ENCODE measurements at regions not wholly inside any gene's neighbourhood (a gene's known extent, or its start where the extent isn't known, plus 50 kb on each side); places are given as distances from the start of the nearest gene placed in this dataset.

GRCh38 chr21:28773036-28773435 is 219.6 kb downstream of the LTN1 start:
- no peak for TF ChIP-seq CTCF (IDR thresholded peaks at IDR 0.05; ENCODE audit: insufficient read depth, missing control alignments)
- FAIRE-seq, result no peak
- DNase-seq (ENCODE audit: insufficient read length, low spot score), result no peak

GRCh38 chr21:28771790-28772501 is 220.7 kb downstream of the LTN1 start:
- no peak for FAIRE-seq
- TF ChIP-seq CTCF (IDR thresholded peaks at IDR 0.05; ENCODE audit: insufficient read depth, missing control alignments), result no peak

GRCh38 chr21:28770867-28771661 is 221.6 kb downstream of the LTN1 start:
- no peak for FAIRE-seq
- no peak for DNase-seq (ENCODE audit: insufficient read length, low spot score)
- no peak for TF ChIP-seq CTCF (IDR thresholded peaks at IDR 0.05; ENCODE audit: insufficient read depth, missing control alignments)

More at GRCh38 chr21:28771790-28772501, 220.7 kb downstream of the LTN1 start:
- DNase-seq (ENCODE audit: insufficient read length, low spot score), result no peak

GRCh38 chr21:28769683-28770082 is 223.0 kb downstream of the LTN1 start:
- FAIRE-seq (no peak), DNase-seq (ENCODE audit: insufficient read length, low spot score) (no peak)
- no peak for TF ChIP-seq CTCF (IDR thresholded peaks at IDR 0.05; ENCODE audit: insufficient read depth, missing control alignments)

GRCh38 chr21:28768753-28769152 is 223.9 kb downstream of the LTN1 start:
- DNase-seq (ENCODE audit: insufficient read length, low spot score) (no peak), FAIRE-seq (no peak)
- no peak for TF ChIP-seq CTCF (IDR thresholded peaks at IDR 0.05; ENCODE audit: insufficient read depth, missing control alignments)

- FAIRE-seq (no peak), DNase-seq (ENCODE audit: insufficient read length, low spot score) (no peak)
- no peak for TF ChIP-seq CTCF (IDR thresholded peaks at IDR 0.05; ENCODE audit: insufficient read depth, missing control alignments)
These were observed 225.2 kb downstream of the LTN1 start for GRCh38 chr21:28767523-28767922.

All from D721Med (cell line).